ENCODE measurements at regions not wholly inside any gene's neighbourhood (a gene's known extent, or its start where the extent isn't known, plus 50 kb on each side); places are given as distances from the start of the nearest gene placed in this dataset.

GRCh38 chr4:130574215-130574614, 1478.3 kb downstream of the C4orf33 start:
- DNase-seq (ENCODE audit: low read depth), result no peak

GRCh38 chr4:130576218-130576617, 1480.3 kb downstream of the C4orf33 start:
- DNase-seq (ENCODE audit: low read depth), result no peak

- no peak for DNase-seq (ENCODE audit: low read depth)
These were observed 1495.1 kb downstream of the C4orf33 start for GRCh38 chr4:130591091-130591490.

GRCh38 chr4:130600706-130601105, 1504.8 kb downstream of the C4orf33 start:
- no peak for DNase-seq (ENCODE audit: low read depth)

GRCh38 chr4:130603043-130603442, 1507.1 kb downstream of the C4orf33 start:
- DNase-seq (ENCODE audit: low read depth), result no peak

GRCh38 chr4:130608121-130608520, 1512.2 kb downstream of the C4orf33 start:
- no peak for DNase-seq (ENCODE audit: low read depth)

- no peak for DNase-seq (ENCODE audit: low read depth)
These were observed 1532.6 kb downstream of the C4orf33 start for GRCh38 chr4:130628531-130628930.

GRCh38 chr4:130632731-130633604, 1537.0 kb downstream of the C4orf33 start:
- DNase-seq (ENCODE audit: low read depth), result peak; percentile 79

- no peak for DNase-seq (ENCODE audit: low read depth)
These were observed 1540.5 kb downstream of the C4orf33 start for GRCh38 chr4:130636486-130636885.

- DNase-seq (ENCODE audit: low read depth), result no peak
These were observed 1544.6 kb downstream of the C4orf33 start for GRCh38 chr4:130640592-130640991.

GRCh38 chr4:130646886-130647285, 1550.9 kb downstream of the C4orf33 start:
- DNase-seq (ENCODE audit: low read depth), result no peak

GRCh38 chr4:130648570-130648969, 1552.6 kb downstream of the C4orf33 start:
- DNase-seq (ENCODE audit: low read depth), result no peak

- no peak for DNase-seq (ENCODE audit: low read depth)
These were observed 1557.9 kb downstream of the C4orf33 start for GRCh38 chr4:130653842-130654241.

GRCh38 chr4:130659320-130659719, 1563.4 kb downstream of the C4orf33 start:
- no peak for DNase-seq (ENCODE audit: low read depth)

GRCh38 chr4:130668859-130669258, 1572.9 kb downstream of the C4orf33 start:
- no peak for DNase-seq (ENCODE audit: low read depth)

GRCh38 chr4:130675266-130675665, 1579.3 kb downstream of the C4orf33 start:
- DNase-seq (ENCODE audit: low read depth), result no peak

GRCh38 chr4:130689181-130689580, 1593.2 kb downstream of the C4orf33 start:
- DNase-seq (ENCODE audit: low read depth), result no peak

GRCh38 chr4:130698251-130698650, 1602.3 kb downstream of the C4orf33 start:
- no peak for DNase-seq (ENCODE audit: low read depth)

GRCh38 chr4:130699004-130699403, 1603.1 kb downstream of the C4orf33 start:
- no peak for DNase-seq (ENCODE audit: low read depth)

- no peak for DNase-seq (ENCODE audit: low read depth)
These were observed 1607.4 kb downstream of the C4orf33 start for GRCh38 chr4:130703211-130703935.

- DNase-seq (ENCODE audit: low read depth), result peak; percentile 2
These were observed 1609.1 kb downstream of the C4orf33 start for GRCh38 chr4:130705023-130705422.

GRCh38 chr4:130712038-130712437, 1616.1 kb downstream of the C4orf33 start:
- DNase-seq (ENCODE audit: low read depth), result peak; percentile 50

GRCh38 chr4:130714006-130714405, 1618.1 kb downstream of the C4orf33 start:
- no peak for DNase-seq (ENCODE audit: low read depth)

Data from HT1080 (cell line).